GM10266 (cell line): ENCODE measurements at regions not wholly inside any gene's neighbourhood (a gene's known extent, or its start where the extent isn't known, plus 50 kb on each side); places are given as distances from the start of the nearest gene placed in this dataset.

Experiments
- DNase-seq: peaks from one replicate; pipeline ENCODE4 v3.0.0; 2012; ENCODE audit errors: extremely low spot score
- CTCF ChIP-seq: IDR thresholded peaks from 2 replicates; pipeline ENCODE4 v1.5.1; 2012; ENCODE audit warnings: mild to moderate bottlenecking, low read depth; ENCODE audit not compliant: control insufficient read depth, insufficient read depth; ENCODE audit errors: missing control alignments

- no peak for TF ChIP-seq CTCF
Measured at GRCh38 chr15:38890194-38890593, 325.6 kb upstream of the RASGRP1 start.

GRCh38 chr15:38893925-38894242, 329.3 kb upstream of the RASGRP1 start:
- TF ChIP-seq CTCF = no peak
- DNase-seq = no peak

More at GRCh38 chr15:38890194-38890593, 325.6 kb upstream of the RASGRP1 start:
- DNase-seq = no peak

GRCh38 chr15:38894243-38894948, 329.8 kb upstream of the RASGRP1 start:
- DNase-seq = no peak
- no peak for TF ChIP-seq CTCF

GRCh38 chr15:38895326-38896255, 331.0 kb upstream of the RASGRP1 start:
- TF ChIP-seq CTCF = no peak
- DNase-seq = no peak

GRCh38 chr15:38896647-38897046, 332.0 kb upstream of the RASGRP1 start:
- TF ChIP-seq CTCF = no peak
- DNase-seq = no peak

- no peak for DNase-seq
- TF ChIP-seq CTCF = no peak
Measured at GRCh38 chr15:38897551-38897950, 332.9 kb upstream of the RASGRP1 start.

GRCh38 chr15:38898236-38898635, 333.6 kb upstream of the RASGRP1 start:
- no peak for DNase-seq
- TF ChIP-seq CTCF = no peak
